HG03354 (cell line): ENCODE measurements at regions not wholly inside any gene's neighbourhood (a gene's known extent, or its start where the extent isn't known, plus 50 kb on each side); places are given as distances from the start of the nearest gene placed in this dataset.
"Not testable (repeated sequence)": the region's sequence is repeated elsewhere in the genome, so short reads cannot be mapped to it uniquely, and the experiment has no call there.

ENCODE experiments used
- ATAC-seq: cut with Tn5 transposase; IDR thresholded peaks from one replicate; pipeline ENCODE4 v1.9.1; 2021; ENCODE audit warnings: mild to moderate bottlenecking; ENCODE audit not compliant: unreplicated experiment, poor library complexity, severe bottlenecking

GRCh38 chr10:14431868-14432267 is 101.1 kb upstream of the FRMD4A start:
- no peak for ATAC-seq

- no peak for ATAC-seq
These were observed 98.4 kb upstream of the FRMD4A start for GRCh38 chr10:14429043-14429700.

- no peak for ATAC-seq
These were observed 94.3 kb upstream of the FRMD4A start for GRCh38 chr10:14425034-14425433.

- no peak for ATAC-seq
These were observed 92.5 kb upstream of the FRMD4A start for GRCh38 chr10:14423111-14423744.

GRCh38 chr10:14422431-14422830 is 91.7 kb upstream of the FRMD4A start:
- no peak for ATAC-seq

- ATAC-seq, result no peak
These were observed 91.2 kb upstream of the FRMD4A start for GRCh38 chr10:14421941-14422340.

- ATAC-seq, result not testable (repeated sequence)
These were observed 86.6 kb upstream of the FRMD4A start for GRCh38 chr10:14417336-14417735.

- ATAC-seq, result no peak
These were observed 85.6 kb upstream of the FRMD4A start for GRCh38 chr10:14416308-14416700.

- no peak for ATAC-seq
These were observed 85.1 kb upstream of the FRMD4A start for GRCh38 chr10:14415676-14416307.

GRCh38 chr10:14414901-14415300 is 84.2 kb upstream of the FRMD4A start:
- ATAC-seq, result no peak

GRCh38 chr10:14413523-14413922 is 82.8 kb upstream of the FRMD4A start:
- no peak for ATAC-seq

- ATAC-seq, result no peak
These were observed 81.9 kb upstream of the FRMD4A start for GRCh38 chr10:14412624-14413023.

- no peak for ATAC-seq
These were observed 79.2 kb upstream of the FRMD4A start for GRCh38 chr10:14409856-14410458.

GRCh38 chr10:14409247-14409646 is 78.5 kb upstream of the FRMD4A start:
- no peak for ATAC-seq

- ATAC-seq, result no peak
These were observed 77.4 kb upstream of the FRMD4A start for GRCh38 chr10:14408139-14408538.

GRCh38 chr10:14407567-14407966 is 76.8 kb upstream of the FRMD4A start:
- no peak for ATAC-seq

- no peak for ATAC-seq
These were observed 74.6 kb upstream of the FRMD4A start for GRCh38 chr10:14405076-14406065.

- no peak for ATAC-seq
These were observed 73.3 kb upstream of the FRMD4A start for GRCh38 chr10:14403881-14404623.

GRCh38 chr10:14403359-14403758 is 72.6 kb upstream of the FRMD4A start:
- ATAC-seq, result no peak
